ENCODE measurements at regions not wholly inside any gene's neighbourhood (a gene's known extent, or its start where the extent isn't known, plus 50 kb on each side); places are given as distances from the start of the nearest gene placed in this dataset.
A peak's percentile ranks its signal among the peaks of the same experiment; 100 is the strongest.

- H3K4me3 Mint-ChIP-seq (ENCODE audit: unreplicated experiment): no peak overlapping the region
- ChIA-PET CTCF (interaction anchor here (0.5 to 1.0 kb wide), 6 partner anchors 10 to 513 kb away, joined by 3 to 5 read pairs (median 3); no protein-coding TSS in a partner anchor), POLR2A (no interaction called here)
- intact Hi-C loops (cut with micrococcal nuclease): loop anchor here (1.0 kb wide), 2 partner anchors 429 to 661 kb away; no protein-coding TSS in a partner anchor
- no TSS peak for BruUV-seq (replicated peaks)
- no peaks in the 10 kb centered on the region for H3K4me1 Mint-ChIP-seq (ENCODE audit: insufficient read depth, unreplicated experiment)
- no peak overlapping the region for H3K27ac Mint-ChIP-seq (ENCODE audit: low read depth, unreplicated experiment)
- peak; percentile 31 for DNase-seq (ENCODE audit: unreplicated experiment)
- TF ChIP-seq CTCF (IDR thresholded peaks at IDR 0.05; ENCODE audit: unreplicated experiment): peak; percentile 41
- peaks cover 8% of the 10 kb centered on the region for H3K9me3 Mint-ChIP-seq (ENCODE audit: unreplicated experiment)
- H3K36me3 Mint-ChIP-seq (ENCODE audit: insufficient read depth, unreplicated experiment): no peaks in the 10 kb centered on the region
- H3K27me3 Mint-ChIP-seq (ENCODE audit: insufficient read depth, unreplicated experiment): peaks cover 11% of the 10 kb centered on the region
Observed at GRCh38 chr10:16116404-16117304, 256.3 kb upstream of the MINDY3 start.

GRCh38 chr10:16117305-16117695, 257.0 kb upstream of the MINDY3 start:
- no peaks in the 10 kb centered on the region for H3K36me3 Mint-ChIP-seq (ENCODE audit: insufficient read depth, unreplicated experiment)
- ChIA-PET POLR2A (no interaction called here), CTCF (interaction anchor here (0.6 to 1.0 kb wide), 4 partner anchors 225 to 657 kb away, joined by 3 read pairs; no protein-coding TSS in a partner anchor)
- intact Hi-C loops (cut with micrococcal nuclease): no loop called here
- no peak for DNase-seq (ENCODE audit: unreplicated experiment)
- TF ChIP-seq CTCF (IDR thresholded peaks at IDR 0.05; ENCODE audit: unreplicated experiment): no peak
- BruUV-seq (replicated peaks): no TSS peak
- peaks cover 6% of the 10 kb centered on the region for H3K9me3 Mint-ChIP-seq (ENCODE audit: unreplicated experiment)
- no peak overlapping the region for H3K4me3 Mint-ChIP-seq (ENCODE audit: unreplicated experiment)
- H3K27ac Mint-ChIP-seq (ENCODE audit: low read depth, unreplicated experiment): no peak overlapping the region
- peaks cover 11% of the 10 kb centered on the region for H3K27me3 Mint-ChIP-seq (ENCODE audit: insufficient read depth, unreplicated experiment)
- H3K4me1 Mint-ChIP-seq (ENCODE audit: insufficient read depth, unreplicated experiment): no peaks in the 10 kb centered on the region

DNA sequence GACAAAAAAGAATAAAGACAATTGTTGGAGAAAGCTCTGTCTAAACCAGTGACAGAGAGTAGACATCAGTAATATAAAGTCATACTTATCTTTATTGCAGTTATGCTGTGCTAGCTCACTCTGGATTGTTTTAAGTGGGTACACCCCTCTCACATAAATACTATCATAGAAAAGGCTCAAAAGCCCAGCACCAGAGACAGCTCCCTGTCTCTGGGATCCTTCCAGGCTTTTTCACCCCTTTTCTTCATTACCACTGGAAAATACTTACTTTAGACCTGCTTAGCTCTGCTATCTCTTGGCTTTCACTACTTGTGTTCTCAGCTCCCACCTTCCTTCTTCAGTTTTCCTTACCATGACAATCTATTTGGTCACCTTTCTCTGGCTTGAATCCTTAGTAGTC, 259.1 kb upstream of the MINDY3 start:
- intact Hi-C loops (cut with micrococcal nuclease): no loop called here
- no peak overlapping the region for H3K27ac Mint-ChIP-seq (ENCODE audit: low read depth, unreplicated experiment)
- H3K36me3 Mint-ChIP-seq (ENCODE audit: insufficient read depth, unreplicated experiment): no peaks in the 10 kb centered on the region
- DNase-seq (ENCODE audit: unreplicated experiment): no peak
- H3K27me3 Mint-ChIP-seq (ENCODE audit: insufficient read depth, unreplicated experiment): peaks cover 11% of the 10 kb centered on the region
- no peak overlapping the region for H3K4me3 Mint-ChIP-seq (ENCODE audit: unreplicated experiment)
- ChIA-PET POLR2A (no interaction called here), CTCF (no interaction called here)
- H3K9me3 Mint-ChIP-seq (ENCODE audit: unreplicated experiment): no peaks in the 10 kb centered on the region
- TF ChIP-seq CTCF (IDR thresholded peaks at IDR 0.05; ENCODE audit: unreplicated experiment): no peak
- H3K4me1 Mint-ChIP-seq (ENCODE audit: insufficient read depth, unreplicated experiment): no peaks in the 10 kb centered on the region
- no TSS peak for BruUV-seq (replicated peaks)

DNA sequence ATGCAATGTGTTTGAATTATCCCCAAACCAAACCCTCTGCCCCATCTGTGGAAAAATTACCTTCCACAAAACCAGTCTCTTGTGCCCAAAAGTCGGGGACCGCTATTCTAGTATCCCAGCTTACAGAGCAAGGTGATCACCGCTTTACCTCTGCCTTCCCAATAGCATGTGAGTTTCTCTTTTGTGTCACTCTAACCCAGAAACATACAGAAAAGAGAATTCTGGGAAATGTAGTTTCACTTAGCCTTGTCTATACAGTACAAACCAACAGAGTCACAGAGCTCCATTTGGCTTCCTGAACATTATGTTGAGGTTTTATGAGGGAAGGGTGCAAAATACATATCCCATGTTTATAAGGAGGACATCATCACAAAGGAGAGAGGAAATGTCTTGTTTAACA, 260.3 kb upstream of the MINDY3 start:
- H3K9me3 Mint-ChIP-seq (ENCODE audit: unreplicated experiment): no peaks in the 10 kb centered on the region
- intact Hi-C loops (cut with micrococcal nuclease): no loop called here
- POLR2A ChIA-PET: no interaction called here
- no peak for TF ChIP-seq CTCF (IDR thresholded peaks at IDR 0.05; ENCODE audit: unreplicated experiment)
- no peaks in the 10 kb centered on the region for H3K4me1 Mint-ChIP-seq (ENCODE audit: insufficient read depth, unreplicated experiment)
- H3K4me3 Mint-ChIP-seq (ENCODE audit: unreplicated experiment): no peak overlapping the region
- CTCF ChIA-PET: interaction anchor here (0.9 kb wide), 1 partner anchor 10 kb away, joined by 3 read pairs; no protein-coding TSS in a partner anchor
- DNase-seq (ENCODE audit: unreplicated experiment): no peak
- H3K36me3 Mint-ChIP-seq (ENCODE audit: insufficient read depth, unreplicated experiment): no peaks in the 10 kb centered on the region
- H3K27me3 Mint-ChIP-seq (ENCODE audit: insufficient read depth, unreplicated experiment): peaks cover 11% of the 10 kb centered on the region
- H3K27ac Mint-ChIP-seq (ENCODE audit: low read depth, unreplicated experiment): no peak overlapping the region
- no TSS peak for BruUV-seq (replicated peaks)

All from MCF 10A (cell line).